Tibial nerve (tissue), 4 donors: ENCODE measurements at regions not wholly inside any gene's neighbourhood (a gene's known extent, or its start where the extent isn't known, plus 50 kb on each side); places are given as distances from the start of the nearest gene placed in this dataset.

Source experiments
- EP300 ChIP-seq, 2 donors: sonication (generic); formaldehyde crosslinking; IDR thresholded peaks; one replicate each; pipeline ENCODE4 v1.6.1; 2017; ENCODE audit warnings: antibody characterized with exemption in 2 of 2, mild to moderate bottlenecking in 1 of 2
- POLR2A ChIP-seq, 2 donors: fragments of 450-650 bp; IDR thresholded peaks; one replicate each; pipeline ENCODE4 v1.6.1; 2017; ENCODE audit warnings: antibody characterized with exemption in 2 of 2, mild to moderate bottlenecking in 2 of 2, moderate library complexity in 2 of 2
- TF ChIP-seq, protein P1 (sequence below), 5 experiments: fragments of 200-600 bp in 3 of 5; fragments of 450-650 bp in 2 of 5; sonication (generic) in 3 of 5; IDR thresholded peaks; one replicate each; pipeline ENCODE4 v1.5.1; 2016 to 2019; ENCODE audit warnings: antibody characterized with exemption in 5 of 5, mild to moderate bottlenecking in 3 of 5, moderate library complexity in 2 of 5

- TF ChIP-seq, protein P1, sequence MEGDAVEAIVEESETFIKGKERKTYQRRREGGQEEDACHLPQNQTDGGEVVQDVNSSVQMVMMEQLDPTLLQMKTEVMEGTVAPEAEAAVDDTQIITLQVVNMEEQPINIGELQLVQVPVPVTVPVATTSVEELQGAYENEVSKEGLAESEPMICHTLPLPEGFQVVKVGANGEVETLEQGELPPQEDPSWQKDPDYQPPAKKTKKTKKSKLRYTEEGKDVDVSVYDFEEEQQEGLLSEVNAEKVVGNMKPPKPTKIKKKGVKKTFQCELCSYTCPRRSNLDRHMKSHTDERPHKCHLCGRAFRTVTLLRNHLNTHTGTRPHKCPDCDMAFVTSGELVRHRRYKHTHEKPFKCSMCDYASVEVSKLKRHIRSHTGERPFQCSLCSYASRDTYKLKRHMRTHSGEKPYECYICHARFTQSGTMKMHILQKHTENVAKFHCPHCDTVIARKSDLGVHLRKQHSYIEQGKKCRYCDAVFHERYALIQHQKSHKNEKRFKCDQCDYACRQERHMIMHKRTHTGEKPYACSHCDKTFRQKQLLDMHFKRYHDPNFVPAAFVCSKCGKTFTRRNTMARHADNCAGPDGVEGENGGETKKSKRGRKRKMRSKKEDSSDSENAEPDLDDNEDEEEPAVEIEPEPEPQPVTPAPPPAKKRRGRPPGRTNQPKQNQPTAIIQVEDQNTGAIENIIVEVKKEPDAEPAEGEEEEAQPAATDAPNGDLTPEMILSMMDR (IDR thresholded peaks at IDR 0.05) = no peak
- TF ChIP-seq POLR2A (IDR thresholded peaks at IDR 0.05) = no peak
- peak in 1 of 2 donors; percentile 35 for TF ChIP-seq EP300 (IDR thresholded peaks at IDR 0.05)
These were observed 847.0 kb downstream of the TLE1 start for GRCh38 chr9:80842389-80842788.
